ENCODE measurements at regions not wholly inside any gene's neighbourhood (a gene's known extent, or its start where the extent isn't known, plus 50 kb on each side); places are given as distances from the start of the nearest gene placed in this dataset.
"Not testable (repeated sequence)": the region's sequence is repeated elsewhere in the genome, so short reads cannot be mapped to it uniquely, and the experiment has no call there.

DNA sequence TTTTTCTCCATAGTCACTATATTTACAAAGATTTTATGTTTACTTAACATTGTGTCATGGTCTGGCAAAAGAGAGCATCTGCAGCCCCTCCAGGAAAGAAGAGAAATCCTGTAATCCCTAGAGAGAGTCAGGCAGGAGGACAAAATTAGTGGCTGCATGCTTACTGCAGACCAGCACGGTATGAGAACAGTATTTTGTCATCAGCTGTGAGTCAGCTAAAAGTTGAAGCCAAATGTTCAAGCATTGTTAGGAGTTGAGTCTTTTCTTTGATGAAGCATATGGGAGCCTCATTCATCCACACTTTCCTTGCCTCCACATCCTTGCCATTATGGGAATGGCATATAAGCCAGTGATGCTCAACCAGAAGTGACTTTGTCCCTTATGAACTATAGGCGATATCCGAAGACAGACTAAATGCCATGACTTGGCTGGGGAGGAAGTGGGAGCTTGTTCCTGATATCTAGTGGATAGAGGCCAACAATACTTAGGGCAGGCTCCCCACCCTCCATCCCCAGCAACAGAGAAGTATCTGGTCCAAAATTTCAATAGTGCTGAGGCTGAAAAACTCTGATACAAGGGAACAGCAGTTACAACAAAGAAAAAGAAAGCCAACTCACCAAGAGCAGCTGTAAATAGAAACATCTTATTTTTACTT lies 112.0 kb upstream of the OR5AK2 start:
- DNase-seq, result no peak

GRCh38 chr11:56855217-56855616 lies 106.7 kb upstream of the OR9G4 start:
- no peak for DNase-seq

DNA sequence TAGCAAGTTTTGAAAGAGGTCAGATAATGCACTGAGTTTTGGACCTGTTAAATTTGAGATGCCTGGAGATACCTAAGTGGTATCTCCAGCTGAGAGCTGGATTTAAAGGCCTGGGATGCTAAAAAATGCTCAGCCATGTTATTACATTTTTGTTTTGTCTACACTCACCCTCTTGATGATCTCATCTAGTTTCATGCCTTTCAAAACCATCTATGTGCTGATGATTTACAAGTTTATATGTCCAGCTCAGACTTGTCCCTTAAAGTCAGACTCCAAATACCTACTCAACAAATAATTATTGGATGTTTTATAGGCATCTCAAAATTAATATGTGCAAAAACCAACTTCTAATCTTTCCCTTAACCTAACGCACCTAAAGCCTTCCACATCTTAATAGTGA lies 103.6 kb upstream of the OR9G4 start:
- DNase-seq, result no peak

DNA sequence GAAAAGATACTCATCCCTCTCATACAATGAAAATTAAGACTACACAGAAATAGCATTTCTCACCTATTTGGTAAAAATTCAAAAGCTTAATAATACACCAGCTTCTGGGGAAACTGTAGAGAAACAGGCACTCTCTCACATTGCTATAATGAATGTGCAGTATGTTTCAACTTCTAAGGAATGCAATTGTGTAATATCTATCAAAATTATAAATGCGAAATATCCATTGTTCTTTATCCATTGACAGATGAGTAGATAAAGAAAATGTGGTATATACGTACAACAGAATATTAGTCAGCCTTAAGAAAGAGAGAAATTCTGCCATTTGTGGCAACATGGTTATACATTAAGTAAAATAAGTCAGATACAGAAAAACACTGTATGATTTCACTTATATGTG lies 101.4 kb upstream of the OR9G4 start:
- DNase-seq, result no peak

- no peak for DNase-seq
Measured at GRCh38 chr11:56849250-56849649, 100.8 kb upstream of the OR9G4 start.

DNA sequence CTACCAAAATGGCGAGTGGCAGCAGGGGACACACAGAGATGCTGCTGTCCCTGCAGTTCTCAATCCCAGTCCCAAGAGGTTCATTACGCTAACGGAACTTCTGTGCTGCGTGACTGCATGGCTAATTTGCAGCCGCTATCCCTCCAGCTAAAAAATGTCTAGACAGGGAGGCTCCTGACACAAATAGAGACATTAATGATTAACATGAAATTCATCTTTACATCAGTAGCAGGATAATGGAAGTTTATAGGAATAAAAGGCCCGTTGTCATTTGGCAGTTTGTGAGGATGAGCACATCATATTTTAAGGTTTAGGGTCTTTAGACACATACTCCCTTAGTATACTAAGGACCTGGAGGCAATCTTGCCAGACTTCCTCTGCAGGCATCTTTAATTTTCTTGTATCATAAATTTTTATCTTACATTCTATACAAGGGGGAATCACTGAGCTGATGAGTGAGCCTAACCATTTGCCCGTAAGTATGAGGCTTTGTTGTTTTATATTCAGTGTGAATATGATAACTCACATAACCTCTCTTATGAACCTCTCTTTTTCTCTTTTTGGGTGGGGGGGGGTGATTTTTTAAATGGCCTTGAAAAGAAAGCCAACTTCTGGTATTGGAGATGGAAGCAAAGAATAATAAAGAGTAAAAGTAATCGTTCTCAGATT lies 99.8 kb upstream of the OR9G4 start:
- no peak for DNase-seq

- DNase-seq, result peak; percentile 58
Measured at GRCh38 chr11:56846631-56847576, 98.4 kb upstream of the OR9G4 start.

DNA sequence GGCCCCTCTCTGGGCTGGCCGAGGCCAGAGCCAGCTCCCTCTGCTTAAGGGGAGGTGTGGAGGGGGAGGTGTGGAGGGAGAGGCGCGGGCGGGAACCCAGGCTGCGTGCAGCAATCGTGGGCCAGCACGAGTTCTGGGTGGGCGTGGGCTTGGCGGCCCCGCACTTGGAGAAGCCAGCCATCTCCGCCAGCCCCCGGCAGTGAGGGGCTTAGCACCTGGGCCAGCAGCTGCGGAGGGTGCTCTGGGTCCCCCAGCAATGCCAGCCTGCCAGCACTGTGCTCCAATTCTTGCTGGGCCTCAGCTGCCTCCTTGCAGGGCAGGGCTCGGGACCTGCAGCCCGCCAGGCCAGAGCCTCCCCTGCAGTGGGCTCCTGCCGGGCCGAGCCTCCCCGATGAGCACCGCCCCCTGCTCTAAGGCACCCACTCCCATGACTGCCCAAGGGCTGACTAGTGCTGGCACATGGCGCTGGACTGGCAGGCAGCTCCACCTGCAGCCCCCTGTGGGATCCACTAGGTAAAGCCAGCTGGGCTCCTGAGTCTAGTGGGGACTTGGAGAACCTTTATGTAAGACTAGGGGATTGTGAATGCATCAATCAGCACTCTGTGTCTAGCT lies 96.7 kb upstream of the OR9G4 start:
- DNase-seq, result no peak

DNA sequence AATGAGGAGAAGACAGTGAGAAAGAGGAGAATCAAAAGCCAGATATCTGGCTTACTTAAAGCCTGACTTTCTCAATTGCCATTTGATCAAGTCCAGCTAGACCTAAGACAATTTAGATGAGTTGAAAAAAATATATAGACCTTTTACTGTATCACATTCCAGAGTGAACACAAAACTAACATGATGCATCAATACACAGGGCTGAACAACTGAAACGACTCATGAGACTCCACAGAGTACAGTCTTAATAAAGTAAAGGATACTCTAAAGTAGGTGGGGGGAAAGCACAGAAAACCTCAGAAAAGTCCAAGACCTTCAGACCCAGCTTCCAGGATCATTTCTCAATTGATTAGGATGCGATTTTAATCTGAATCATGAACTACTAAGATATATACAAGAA lies 95.3 kb upstream of the OR9G4 start:
- DNase-seq, result no peak

GRCh38 chr11:56842814-56843794 lies 94.6 kb upstream of the OR9G4 start:
- no peak for DNase-seq

- peak; percentile 54 for DNase-seq
Measured at GRCh38 chr11:56841210-56841810, 92.8 kb upstream of the OR9G4 start.

GRCh38 chr11:56827357-56827756 lies 78.9 kb upstream of the OR9G4 start:
- not testable (repeated sequence) for DNase-seq

DNA sequence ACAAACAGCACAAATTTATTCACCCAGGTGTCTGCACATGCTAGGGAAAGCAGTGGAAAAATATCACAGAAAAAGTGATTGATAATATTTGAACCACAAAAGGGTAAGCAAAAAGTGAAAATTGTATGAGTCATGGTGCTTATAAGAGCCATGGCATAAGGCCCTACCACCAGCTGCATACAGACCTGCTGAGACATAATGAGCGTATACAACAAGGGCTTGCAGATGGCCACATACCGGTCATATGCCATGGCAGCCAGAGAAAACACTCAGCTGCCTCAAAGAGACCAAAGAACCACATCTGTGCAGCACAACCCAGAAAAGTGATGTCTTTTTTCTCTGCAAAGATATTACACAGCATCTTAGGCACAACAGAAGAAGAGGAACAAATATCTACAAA lies 71.4 kb upstream of the OR9G4 start:
- no peak for DNase-seq

GRCh38 chr11:56817661-56818060 lies 69.2 kb upstream of the OR9G4 start:
- no peak for DNase-seq

DNA sequence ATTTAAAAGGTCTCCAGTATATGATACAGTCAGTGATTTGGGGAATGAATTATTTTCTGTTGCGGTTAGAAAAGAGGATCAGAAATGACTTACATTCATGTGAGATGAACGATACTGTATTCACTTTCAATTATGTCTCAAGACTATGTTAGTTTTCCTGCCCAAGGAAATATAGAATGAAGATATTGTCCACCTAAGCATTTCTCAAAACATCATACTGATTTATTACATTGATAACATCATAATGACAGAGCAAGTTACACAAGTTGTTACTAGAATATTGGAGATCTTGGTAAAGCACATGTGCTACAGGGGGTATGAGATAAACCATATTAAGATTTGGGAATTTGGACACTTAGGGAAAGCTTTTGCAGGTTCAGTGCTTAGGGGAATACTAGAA lies 67.8 kb upstream of the OR9G4 start:
- DNase-seq, result no peak

DNA sequence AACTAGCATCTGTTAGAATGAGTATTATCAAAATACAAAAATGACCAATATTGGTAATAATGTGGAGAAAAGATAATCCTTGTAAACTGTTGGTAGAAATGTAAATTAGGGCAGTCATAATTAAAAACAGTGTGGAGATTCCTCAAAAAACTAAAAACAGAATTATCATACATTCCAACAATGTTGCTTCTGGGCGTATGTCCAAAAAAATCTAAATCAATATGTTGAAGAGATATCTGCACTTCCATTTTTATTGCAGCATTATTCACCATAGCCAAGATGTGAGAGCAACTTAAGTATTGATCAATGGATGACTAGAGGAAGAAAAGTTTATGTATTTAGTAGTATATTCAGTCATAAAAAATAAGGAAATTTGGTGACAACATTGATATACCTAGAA lies 59.8 kb upstream of the OR9G4 start:
- DNase-seq, result no peak

GRCh38 chr11:56799691-56800210 lies 51.3 kb upstream of the OR9G4 start:
- no peak for DNase-seq
